ENCODE measurements at regions not wholly inside any gene's neighbourhood (a gene's known extent, or its start where the extent isn't known, plus 50 kb on each side); places are given as distances from the start of the nearest gene placed in this dataset.

DNA sequence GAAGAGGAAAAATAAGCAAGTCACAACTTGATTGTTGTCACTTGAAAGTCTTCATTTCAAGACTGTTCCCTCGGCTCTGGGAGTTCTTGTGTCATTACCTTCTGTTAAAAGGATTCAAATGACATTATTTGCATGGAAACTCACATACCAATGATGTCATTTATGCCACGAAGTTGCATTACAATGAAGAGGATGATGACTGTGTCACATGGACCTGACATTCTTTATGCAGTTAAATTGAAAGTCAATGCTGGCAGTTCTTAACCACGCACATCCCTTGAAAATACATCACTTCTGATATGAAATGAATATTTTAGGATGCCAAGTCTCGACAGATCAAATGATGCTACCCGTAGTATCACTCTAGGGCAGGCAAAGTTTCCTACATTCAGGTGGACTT, 1069.5 kb downstream of the VRK1 start:
- TF ChIP-seq, protein P1, sequence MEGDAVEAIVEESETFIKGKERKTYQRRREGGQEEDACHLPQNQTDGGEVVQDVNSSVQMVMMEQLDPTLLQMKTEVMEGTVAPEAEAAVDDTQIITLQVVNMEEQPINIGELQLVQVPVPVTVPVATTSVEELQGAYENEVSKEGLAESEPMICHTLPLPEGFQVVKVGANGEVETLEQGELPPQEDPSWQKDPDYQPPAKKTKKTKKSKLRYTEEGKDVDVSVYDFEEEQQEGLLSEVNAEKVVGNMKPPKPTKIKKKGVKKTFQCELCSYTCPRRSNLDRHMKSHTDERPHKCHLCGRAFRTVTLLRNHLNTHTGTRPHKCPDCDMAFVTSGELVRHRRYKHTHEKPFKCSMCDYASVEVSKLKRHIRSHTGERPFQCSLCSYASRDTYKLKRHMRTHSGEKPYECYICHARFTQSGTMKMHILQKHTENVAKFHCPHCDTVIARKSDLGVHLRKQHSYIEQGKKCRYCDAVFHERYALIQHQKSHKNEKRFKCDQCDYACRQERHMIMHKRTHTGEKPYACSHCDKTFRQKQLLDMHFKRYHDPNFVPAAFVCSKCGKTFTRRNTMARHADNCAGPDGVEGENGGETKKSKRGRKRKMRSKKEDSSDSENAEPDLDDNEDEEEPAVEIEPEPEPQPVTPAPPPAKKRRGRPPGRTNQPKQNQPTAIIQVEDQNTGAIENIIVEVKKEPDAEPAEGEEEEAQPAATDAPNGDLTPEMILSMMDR (IDR thresholded peaks at IDR 0.05) = no peak
- TF ChIP-seq POLR2AphosphoS5 (IDR thresholded peaks at IDR 0.05) = no peak

Measured in prostate gland (tissue), 2 donors.